ENCODE measurements at regions not wholly inside any gene's neighbourhood (a gene's known extent, or its start where the extent isn't known, plus 50 kb on each side); places are given as distances from the start of the nearest gene placed in this dataset.

DNA sequence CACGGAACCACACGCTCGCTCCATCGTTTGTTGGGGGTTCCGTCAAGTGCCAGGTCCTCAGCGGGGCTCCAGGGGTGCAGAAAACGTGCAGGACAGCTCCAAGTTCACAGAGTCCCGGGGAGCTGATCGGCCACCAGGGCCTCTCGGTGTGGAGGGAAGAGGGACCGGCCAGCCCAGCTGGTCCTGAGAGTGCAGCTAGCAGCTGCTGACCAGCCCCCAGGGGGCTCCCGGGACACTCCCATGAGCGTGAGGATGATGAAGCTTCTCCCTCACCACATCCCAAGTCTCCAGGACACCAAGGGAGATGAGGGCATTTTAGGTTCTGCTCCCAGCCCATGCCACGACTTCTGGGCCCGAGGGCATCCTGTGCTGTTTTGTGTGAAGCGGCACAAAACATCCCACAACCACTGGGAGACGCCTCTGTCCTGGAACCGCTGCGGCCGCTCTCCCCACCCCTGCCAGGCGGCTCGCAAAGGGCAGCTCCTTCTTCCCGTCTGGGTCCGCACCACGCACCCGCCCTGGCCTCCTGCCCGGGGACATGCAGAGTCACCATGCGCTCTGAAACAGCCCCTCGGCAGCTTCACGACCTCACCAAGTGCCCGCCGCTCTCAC, 67.5 kb upstream of the IRX4 start:
- TF ChIP-seq, protein P1, sequence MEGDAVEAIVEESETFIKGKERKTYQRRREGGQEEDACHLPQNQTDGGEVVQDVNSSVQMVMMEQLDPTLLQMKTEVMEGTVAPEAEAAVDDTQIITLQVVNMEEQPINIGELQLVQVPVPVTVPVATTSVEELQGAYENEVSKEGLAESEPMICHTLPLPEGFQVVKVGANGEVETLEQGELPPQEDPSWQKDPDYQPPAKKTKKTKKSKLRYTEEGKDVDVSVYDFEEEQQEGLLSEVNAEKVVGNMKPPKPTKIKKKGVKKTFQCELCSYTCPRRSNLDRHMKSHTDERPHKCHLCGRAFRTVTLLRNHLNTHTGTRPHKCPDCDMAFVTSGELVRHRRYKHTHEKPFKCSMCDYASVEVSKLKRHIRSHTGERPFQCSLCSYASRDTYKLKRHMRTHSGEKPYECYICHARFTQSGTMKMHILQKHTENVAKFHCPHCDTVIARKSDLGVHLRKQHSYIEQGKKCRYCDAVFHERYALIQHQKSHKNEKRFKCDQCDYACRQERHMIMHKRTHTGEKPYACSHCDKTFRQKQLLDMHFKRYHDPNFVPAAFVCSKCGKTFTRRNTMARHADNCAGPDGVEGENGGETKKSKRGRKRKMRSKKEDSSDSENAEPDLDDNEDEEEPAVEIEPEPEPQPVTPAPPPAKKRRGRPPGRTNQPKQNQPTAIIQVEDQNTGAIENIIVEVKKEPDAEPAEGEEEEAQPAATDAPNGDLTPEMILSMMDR (IDR thresholded peaks at IDR 0.05): no peak
- Histone ChIP-seq H3K4me3 (no peak overlapping the region), H3K27ac (no peak overlapping the region)
- DNase-seq (ENCODE audit: low spot score): no peak

DNA sequence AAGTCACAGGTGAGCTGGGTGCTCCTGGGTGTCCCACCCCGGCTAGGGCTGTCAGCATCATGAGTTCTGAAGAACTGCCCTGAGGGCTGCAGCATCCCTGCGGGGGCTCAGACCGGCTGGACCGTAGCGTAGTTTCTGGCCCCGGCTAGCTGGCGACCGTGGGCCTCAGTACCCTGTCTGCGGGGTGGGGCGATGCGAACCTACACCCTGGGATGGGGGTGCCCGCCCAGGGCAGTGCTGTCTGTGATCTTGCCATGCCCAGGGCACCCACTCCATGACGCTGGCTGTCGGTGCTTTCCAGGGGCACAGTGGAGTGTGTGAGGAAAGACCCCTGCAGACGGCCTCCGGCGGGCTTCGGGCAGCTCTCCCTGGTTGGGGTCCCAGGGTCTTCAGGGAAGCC, 66.5 kb upstream of the IRX4 start:
- Histone ChIP-seq H3K27ac (no peak overlapping the region), H3K4me3 (no peak overlapping the region)
- no peak for DNase-seq (ENCODE audit: low spot score)

DNA sequence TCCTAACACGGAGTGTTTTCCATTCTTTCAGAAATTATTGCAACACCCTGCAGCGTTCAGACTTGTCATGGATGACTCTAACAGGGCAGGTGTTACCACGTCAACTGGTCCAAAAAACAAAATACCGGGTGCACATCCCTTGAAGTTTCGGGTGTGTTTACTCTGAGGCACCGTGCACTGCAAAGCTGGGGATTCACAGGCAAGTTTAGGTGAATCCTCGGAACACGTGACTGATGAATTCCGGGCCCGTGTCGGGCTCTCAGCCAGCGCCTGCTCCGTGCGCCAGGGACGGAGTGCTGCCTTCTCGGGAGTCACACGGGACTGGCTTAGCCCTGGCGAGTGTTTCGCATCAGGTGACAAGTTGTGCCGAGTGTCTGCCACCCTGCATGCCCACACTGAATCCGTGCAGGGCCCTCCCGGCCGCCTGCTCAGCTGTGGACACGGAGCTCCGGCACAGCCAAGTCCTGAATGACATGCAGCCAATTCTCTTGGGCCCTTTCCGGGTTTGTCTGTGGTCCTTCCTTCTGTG, 66.0 kb upstream of the IRX4 start:
- TF ChIP-seq, protein P1 (IDR thresholded peaks at IDR 0.05): no peak
- no peak overlapping the region for H3K27ac ChIP-seq
- no peak overlapping the region for H3K4me3 ChIP-seq
- DNase-seq (ENCODE audit: low spot score): no peak

More for the DNA sequence above, 66.5 kb upstream of the IRX4 start:
- TF ChIP-seq, protein P1 (IDR thresholded peaks at IDR 0.05): no peak

DNA sequence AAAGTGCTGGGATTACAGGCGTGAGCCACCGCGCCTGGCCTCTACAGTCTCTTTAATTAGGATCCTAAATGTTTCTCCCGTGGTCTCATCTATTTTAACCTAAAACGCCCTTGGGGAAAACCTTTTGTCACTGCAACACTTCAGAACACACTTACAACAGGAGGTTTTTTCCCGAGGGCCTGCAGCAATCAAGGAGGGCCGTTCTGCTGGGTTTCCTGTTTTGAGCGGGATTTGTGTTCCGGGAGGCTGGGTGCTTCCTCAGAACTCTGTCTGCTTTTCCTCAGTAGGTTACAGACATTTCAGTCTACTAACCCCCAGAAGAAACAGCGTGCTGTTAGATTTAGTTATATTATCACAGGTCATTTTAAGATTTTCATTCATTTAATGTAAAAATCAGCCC, 65.4 kb upstream of the IRX4 start:
- no peak overlapping the region for H3K27ac ChIP-seq
- H3K4me3 ChIP-seq: no peak overlapping the region
- TF ChIP-seq, protein P1 (IDR thresholded peaks at IDR 0.05): no peak
- no peak for DNase-seq (ENCODE audit: low spot score)

DNA sequence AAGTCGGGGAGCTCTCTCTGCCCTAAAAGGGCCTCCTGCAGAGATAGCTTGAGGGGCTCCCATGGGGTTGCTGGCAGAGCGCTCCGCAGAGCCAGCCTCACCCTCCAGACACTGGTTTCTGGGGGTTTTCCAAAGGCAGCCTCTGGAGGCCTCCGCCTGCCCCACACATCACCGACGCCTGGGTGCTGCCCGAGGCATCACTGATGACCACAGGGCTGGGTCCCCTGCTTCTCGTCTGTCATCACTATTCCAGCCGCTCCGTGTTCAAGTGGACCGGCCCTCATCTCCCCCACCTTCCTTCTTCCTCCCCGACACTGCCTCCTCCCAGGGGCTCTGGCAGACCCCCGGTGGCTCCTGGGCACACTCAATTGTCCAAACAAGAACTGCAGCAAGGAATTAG, 64.1 kb upstream of the IRX4 start:
- no peak overlapping the region for H3K27ac ChIP-seq
- DNase-seq (ENCODE audit: low spot score): no peak
- H3K4me3 ChIP-seq: no peak overlapping the region
- TF ChIP-seq, protein P1 (IDR thresholded peaks at IDR 0.05): no peak

DNA sequence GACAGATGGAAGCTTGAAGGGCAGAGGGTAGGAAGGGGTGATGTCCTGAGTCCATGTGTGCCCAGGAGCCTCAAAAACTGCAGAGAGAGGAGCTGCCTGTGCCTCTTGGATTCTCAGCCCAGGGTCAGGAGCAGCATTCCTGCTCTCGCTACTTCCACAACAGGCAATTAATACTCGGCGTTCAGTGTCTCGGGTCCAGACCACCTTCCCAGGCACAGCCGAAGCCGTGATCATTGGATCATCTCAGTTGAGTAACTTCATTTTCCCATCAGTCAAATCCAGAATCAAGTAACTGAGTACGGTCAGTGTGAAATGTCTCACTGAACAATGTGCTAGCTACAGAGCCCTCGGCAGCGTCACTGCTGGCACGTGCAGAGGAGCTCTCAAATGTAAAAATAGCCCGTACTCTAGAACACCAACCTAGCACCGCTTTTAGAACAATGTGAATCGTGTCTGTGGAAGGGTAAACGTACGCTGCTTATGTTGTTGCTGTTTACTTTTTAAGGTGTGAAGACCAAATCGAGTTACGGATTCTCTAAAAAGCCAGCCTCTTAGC, 63.5 kb upstream of the IRX4 start:
- no peak overlapping the region for H3K4me3 ChIP-seq
- DNase-seq (ENCODE audit: low spot score): no peak
- TF ChIP-seq, protein P1 (IDR thresholded peaks at IDR 0.05): no peak

DNA sequence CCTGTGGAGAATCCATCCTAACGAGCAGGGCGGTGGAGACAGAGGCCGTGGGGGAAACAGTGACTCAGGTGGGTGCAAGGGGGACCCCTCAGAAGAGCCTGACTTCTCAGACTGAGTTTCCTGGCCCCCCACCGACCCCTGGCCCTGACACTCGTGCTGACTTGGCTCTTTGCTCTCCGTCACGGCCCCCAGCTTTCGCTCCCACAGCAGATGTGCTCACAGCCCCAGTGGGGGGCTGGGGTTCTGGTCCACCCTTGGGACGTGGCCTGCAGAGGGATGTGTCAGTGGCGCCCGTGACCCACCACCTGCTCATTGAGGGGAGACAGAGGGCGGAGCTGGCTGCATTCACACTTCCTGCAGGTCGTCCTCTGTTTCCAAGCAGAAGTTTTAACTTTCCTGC, 62.9 kb upstream of the IRX4 start:
- no peak for DNase-seq (ENCODE audit: low spot score)
- Histone ChIP-seq H3K27ac (no peak overlapping the region), H3K4me3 (no peak overlapping the region)
- TF ChIP-seq, protein P1 (IDR thresholded peaks at IDR 0.05): no peak

More for the DNA sequence above, 63.5 kb upstream of the IRX4 start:
- no peak overlapping the region for H3K27ac ChIP-seq
